ENCODE measurements at regions not wholly inside any gene's neighbourhood (a gene's known extent, or its start where the extent isn't known, plus 50 kb on each side); places are given as distances from the start of the nearest gene placed in this dataset.

- no peaks in the 10 kb centered on the region for H3K4me1 ChIP-seq
- no peak for DNase-seq
- no peak for TF ChIP-seq CTCF (IDR thresholded peaks at IDR 0.05)
- TF ChIP-seq POLR2A (IDR thresholded peaks at IDR 0.05) = no peak
- H3K4me3 ChIP-seq = no peak overlapping the region
- peaks cover 0 to 3% (median under 1%) of the 10 kb centered on the region in 4 donors for H3K9me3 ChIP-seq
- no peaks in the 10 kb centered on the region for H3K36me3 ChIP-seq
- H3K27ac ChIP-seq = no peak overlapping the region
- H3K27me3 ChIP-seq = no peaks in the 10 kb centered on the region
Measured at GRCh38 chr2:239526038-239526437, 125.2 kb upstream of the HDAC4 start.

GRCh38 chr2:239523954-239524330 is 123.1 kb upstream of the HDAC4 start:
- DNase-seq = no peak
- Histone ChIP-seq H3K36me3 (no peaks in the 10 kb centered on the region), H3K4me1 (no peaks in the 10 kb centered on the region), H3K27ac (no peak overlapping the region), H3K27me3 (no peaks in the 10 kb centered on the region), H3K9me3 (no peaks in the 10 kb centered on the region), H3K4me3 (no peak overlapping the region)
- no peak for TF ChIP-seq CTCF (IDR thresholded peaks at IDR 0.05)
- no peak for TF ChIP-seq POLR2A (IDR thresholded peaks at IDR 0.05)

- no peaks in the 10 kb centered on the region for H3K27me3 ChIP-seq
- H3K27ac ChIP-seq = no peak overlapping the region
- H3K9me3 ChIP-seq = no peaks in the 10 kb centered on the region
- H3K36me3 ChIP-seq = no peaks in the 10 kb centered on the region
- no peak for DNase-seq
- H3K4me1 ChIP-seq = no peaks in the 10 kb centered on the region
- no peak overlapping the region for H3K4me3 ChIP-seq
- TF ChIP-seq CTCF (IDR thresholded peaks at IDR 0.05) (no peak), POLR2A (IDR thresholded peaks at IDR 0.05) (no peak)
Measured at GRCh38 chr2:239523147-239523953, 122.5 kb upstream of the HDAC4 start.

- no peaks in the 10 kb centered on the region for H3K4me1 ChIP-seq
- no peak overlapping the region for H3K4me3 ChIP-seq
- TF ChIP-seq CTCF (IDR thresholded peaks at IDR 0.05) (no peak), POLR2A (IDR thresholded peaks at IDR 0.05) (no peak)
- no peaks in the 10 kb centered on the region for H3K27me3 ChIP-seq
- no peak overlapping the region for H3K27ac ChIP-seq
- DNase-seq = no peak
- H3K36me3 ChIP-seq = no peaks in the 10 kb centered on the region
- H3K9me3 ChIP-seq = no peaks in the 10 kb centered on the region
Measured at GRCh38 chr2:239522740-239523119, 121.9 kb upstream of the HDAC4 start.

GRCh38 chr2:239522002-239522739 is 121.4 kb upstream of the HDAC4 start:
- H3K4me1 ChIP-seq = no peaks in the 10 kb centered on the region
- no peak for DNase-seq
- TF ChIP-seq POLR2A (IDR thresholded peaks at IDR 0.05) (no peak), CTCF (IDR thresholded peaks at IDR 0.05) (no peak)
- H3K36me3 ChIP-seq = no peaks in the 10 kb centered on the region
- H3K9me3 ChIP-seq = no peaks in the 10 kb centered on the region
- H3K4me3 ChIP-seq = no peak overlapping the region
- no peaks in the 10 kb centered on the region for H3K27me3 ChIP-seq
- no peak overlapping the region for H3K27ac ChIP-seq
